CD4-positive, alpha-beta T cell treated with Interferon gamma for 1 hour (primary cell): ENCODE measurements at regions not wholly inside any gene's neighbourhood (a gene's known extent, or its start where the extent isn't known, plus 50 kb on each side); places are given as distances from the start of the nearest gene placed in this dataset.

ENCODE experiments used
- DNase-seq: peaks from one replicate; pipeline ENCODE4 v3.0.0-alpha.2; 2020

GRCh38 chr1:229938551-229938950, 128.5 kb upstream of the GALNT2 start:
- no peak for DNase-seq

- no peak for DNase-seq
Observed at GRCh38 chr1:229940684-229941083, 126.4 kb upstream of the GALNT2 start.

- no peak for DNase-seq
Observed at GRCh38 chr1:229941160-229941559, 125.9 kb upstream of the GALNT2 start.

GRCh38 chr1:229941831-229942230, 125.2 kb upstream of the GALNT2 start:
- DNase-seq, result no peak

DNA sequence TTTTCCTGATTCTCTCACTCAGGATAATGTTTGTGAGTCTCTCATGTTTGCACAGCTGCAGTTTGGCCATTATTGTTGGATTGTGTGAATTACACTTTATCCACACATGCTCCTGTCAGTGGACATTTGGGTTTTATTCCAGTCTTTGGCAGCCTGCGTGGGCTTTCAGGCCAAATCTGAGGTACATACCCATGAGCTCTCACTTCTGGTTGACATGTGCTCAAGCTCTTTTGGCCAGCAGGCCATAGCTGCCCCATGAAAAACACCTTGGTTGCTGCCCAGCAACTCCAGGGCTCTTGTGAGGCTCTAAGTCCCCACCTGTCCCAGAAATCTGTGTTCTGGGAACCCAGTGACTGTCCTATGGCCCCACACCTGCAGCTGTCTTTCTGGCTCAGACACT, 124.5 kb upstream of the GALNT2 start:
- DNase-seq, result no peak

- DNase-seq, result no peak
Observed at GRCh38 chr1:229943148-229943714, 123.8 kb upstream of the GALNT2 start.

GRCh38 chr1:229943988-229944743, 122.9 kb upstream of the GALNT2 start:
- DNase-seq, result no peak

- no peak for DNase-seq
Observed at GRCh38 chr1:229945795-229946194, 121.2 kb upstream of the GALNT2 start.

DNA sequence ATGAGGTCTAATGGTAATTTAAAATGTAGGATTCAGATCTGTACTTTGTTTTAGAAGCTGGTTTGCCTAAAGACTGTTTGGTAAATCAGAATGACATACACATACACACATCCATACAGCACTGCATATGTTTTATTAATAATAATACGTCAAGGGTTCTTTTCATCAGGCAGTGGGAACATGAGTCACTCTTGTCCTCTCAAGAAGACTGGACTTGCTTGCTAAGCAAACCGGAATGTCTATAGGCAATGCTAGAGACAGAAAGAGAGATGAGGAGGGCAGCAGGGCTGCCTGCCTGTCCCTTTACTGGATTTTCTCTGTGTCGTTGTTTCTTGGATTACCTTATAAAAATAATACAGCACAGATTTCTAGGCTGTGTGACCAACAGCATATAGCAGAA, 119.1 kb upstream of the GALNT2 start:
- DNase-seq, result no peak

GRCh38 chr1:229948438-229948837, 118.6 kb upstream of the GALNT2 start:
- no peak for DNase-seq

DNA sequence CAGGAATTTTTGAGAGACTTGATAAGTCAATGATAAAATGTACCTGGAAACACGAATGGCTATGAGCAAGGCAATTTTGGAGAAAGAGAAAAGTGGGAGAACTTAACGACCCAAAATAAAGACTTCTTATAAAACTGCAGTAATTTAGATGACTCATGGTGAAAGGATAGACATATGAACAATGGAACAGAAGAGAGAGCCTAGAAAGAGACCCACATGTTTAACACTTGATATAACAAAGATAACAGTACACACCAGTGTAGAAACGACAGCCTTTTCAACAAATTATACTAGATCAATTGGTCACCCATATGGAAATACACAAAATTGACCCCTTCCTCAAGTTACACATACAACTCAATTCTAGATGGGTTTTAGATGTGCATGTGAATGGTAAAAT, 117.5 kb upstream of the GALNT2 start:
- no peak for DNase-seq

DNA sequence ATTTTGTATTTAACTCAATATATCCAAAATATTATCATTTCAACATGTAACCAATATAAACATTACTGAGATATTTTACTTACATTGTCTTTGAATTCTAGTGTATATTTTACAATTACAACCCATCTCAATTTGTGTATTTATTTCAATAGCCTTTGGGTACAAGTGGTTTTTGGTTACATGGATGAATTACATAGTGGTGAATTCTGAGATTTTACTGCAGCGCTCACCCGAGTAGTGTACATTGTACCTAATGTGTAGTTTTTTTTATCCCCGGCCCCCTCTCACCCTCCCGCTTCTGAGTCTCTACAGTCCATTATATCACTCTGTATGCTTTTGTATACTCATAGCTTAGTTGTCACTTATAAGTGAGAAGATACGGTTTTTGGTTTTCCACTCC, 117.0 kb upstream of the GALNT2 start:
- DNase-seq, result no peak

- DNase-seq, result no peak
Observed at GRCh38 chr1:229950908-229951307, 116.1 kb upstream of the GALNT2 start.

GRCh38 chr1:229951856-229952534, 115.0 kb upstream of the GALNT2 start:
- no peak for DNase-seq

DNA sequence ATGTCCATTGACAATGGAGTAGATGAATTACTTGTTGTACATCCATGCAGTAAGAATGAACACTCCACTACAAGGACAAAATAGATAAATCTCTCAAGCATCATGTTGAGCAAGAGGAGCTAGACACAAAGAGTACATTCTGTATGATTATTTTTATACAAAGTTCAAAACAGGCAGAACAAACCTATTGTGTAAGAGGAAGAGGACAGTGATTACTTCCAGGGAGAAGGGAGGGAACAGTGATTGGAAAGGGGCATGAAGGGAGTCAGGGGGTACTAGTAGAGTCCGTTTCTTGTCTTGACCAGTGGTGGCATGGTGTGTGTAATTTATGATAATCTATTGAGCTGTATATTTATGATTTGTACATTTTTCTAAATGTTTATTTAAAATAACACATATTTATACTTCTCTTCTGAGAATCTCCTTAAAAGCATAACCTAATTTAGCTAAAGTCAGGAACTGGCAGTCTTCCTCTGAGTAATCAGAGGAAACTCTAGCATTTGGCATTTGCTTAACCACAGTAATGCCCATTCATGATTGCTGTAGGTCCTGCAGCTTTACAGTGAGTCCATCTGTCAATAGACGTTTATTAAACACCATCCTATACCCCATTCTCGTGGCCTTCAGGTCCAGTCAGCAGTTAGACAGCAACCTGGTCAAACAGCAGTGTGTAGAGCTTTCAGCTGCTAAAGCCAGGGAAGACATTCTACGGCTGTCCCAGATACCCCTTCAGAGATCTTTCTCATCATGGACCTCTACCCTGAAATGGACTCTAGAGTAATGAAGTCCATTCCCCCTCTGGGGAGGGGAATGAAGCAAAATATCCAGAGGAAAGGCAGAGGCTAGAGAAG, 114.1 kb upstream of the GALNT2 start:
- DNase-seq, result no peak

- no peak for DNase-seq
Observed at GRCh38 chr1:229953736-229954326, 113.2 kb upstream of the GALNT2 start.

- no peak for DNase-seq
Observed at GRCh38 chr1:229964281-229964680, 102.8 kb upstream of the GALNT2 start.

DNA sequence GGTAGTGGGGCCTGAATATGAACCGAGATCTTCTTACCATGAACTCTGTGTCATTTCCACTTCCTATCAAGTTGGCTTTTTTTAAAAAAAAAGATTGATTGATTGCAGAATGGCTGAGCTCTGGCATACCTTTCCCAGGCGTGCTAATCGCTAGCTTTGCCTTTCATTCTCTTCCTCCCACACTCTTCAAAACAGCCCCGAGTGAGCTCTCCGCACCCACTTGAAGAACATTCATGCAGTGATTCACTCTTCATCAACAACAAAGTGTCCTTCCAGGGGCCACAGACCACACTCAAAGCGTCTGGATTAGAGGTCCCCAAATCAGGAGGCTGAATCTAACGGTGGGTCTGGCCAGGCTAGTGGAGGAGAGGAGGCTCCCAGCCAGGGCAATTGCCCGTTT, 96.3 kb upstream of the GALNT2 start:
- DNase-seq, result no peak

- DNase-seq, result no peak
Observed at GRCh38 chr1:229971141-229971540, 95.9 kb upstream of the GALNT2 start.

GRCh38 chr1:229972600-229973296, 94.3 kb upstream of the GALNT2 start:
- DNase-seq, result no peak

DNA sequence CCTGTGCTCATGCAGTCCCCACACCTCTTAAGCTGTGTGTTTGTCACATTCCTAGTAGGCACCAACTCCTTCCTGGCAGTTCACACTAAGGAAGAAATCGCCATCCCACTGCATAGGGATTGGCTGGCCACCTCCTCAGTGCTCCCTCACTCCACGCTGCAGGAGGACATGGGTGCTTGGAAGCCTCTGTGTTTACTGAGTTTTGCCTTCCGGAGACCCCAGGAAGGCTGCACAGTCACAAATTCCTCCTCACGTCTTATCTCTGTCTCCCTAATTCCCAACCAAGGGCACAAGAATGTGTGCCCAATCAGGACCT, 93.8 kb upstream of the GALNT2 start:
- no peak for DNase-seq

GRCh38 chr1:229975047-229975446, 92.0 kb upstream of the GALNT2 start:
- DNase-seq, result no peak

DNA sequence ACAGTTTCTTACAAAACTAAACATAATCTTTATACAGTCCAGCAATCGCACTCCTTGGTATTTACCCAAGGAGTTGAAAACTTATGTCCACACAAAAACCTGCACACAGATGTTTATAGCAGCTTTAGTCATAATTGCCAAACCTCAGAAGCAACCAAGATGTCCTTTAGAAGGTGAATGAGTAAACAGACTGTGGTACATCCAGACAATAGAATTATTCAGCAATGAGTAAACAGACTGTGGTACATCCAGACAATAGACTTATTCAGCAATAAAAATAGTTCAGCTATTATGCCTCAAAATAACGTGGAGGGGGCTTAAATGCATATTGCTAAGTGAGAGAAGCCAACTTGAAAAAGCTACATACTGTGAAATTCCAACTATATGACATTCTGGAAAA, 87.0 kb upstream of the GALNT2 start:
- no peak for DNase-seq
